ENCODE measurements at regions not wholly inside any gene's neighbourhood (a gene's known extent, or its start where the extent isn't known, plus 50 kb on each side); places are given as distances from the start of the nearest gene placed in this dataset.
"Not testable (repeated sequence)": the region's sequence is repeated elsewhere in the genome, so short reads cannot be mapped to it uniquely, and the experiment has no call there.

DNA sequence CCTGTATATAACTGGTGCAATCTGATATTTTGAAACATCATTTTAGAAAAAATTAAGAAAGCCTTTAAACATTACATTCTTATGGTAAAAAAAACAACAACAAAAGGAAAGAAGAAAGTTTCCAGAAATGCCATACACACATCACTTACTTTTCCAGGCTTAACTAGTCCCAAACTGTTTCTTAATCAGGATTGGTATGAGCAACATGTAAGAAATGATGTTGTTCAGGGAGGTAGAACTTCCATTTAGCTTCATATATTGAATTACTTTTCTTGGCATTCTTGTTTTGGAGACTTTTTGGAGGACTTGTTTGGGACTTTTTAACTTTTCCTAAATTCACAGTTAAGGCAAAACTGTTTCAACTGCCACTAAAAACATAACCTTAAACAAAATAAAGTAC lies 791.5 kb downstream of the METTL15 start:
- no peak for DNase-seq (ENCODE audit: low read depth)

DNA sequence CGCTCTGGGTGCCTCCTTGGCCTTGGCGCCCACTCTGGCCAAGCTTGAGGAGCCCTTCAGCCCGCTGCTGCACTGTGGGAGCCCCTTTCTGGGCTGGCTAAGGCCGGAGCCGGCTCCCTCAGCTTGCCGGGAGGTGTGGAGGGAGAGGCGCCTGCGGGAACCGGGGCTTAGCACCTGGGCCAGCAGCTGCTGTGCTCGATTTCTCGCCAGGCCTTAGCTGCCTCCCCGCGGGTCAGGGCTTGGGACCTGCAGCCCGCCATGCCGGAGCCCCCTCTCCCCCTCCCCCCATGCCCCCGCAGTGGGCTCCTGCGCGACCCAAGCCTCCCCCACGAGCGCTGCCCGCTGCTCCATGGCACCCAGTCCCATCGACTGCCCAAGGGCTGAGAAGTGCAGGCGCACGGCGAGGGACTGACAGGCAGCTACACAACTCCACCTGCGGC lies 782.4 kb downstream of the METTL15 start:
- DNase-seq (ENCODE audit: low read depth) = not testable (repeated sequence)

- DNase-seq (ENCODE audit: low read depth) = no peak
Measured at GRCh38 chr11:28887681-28888080, 779.5 kb downstream of the METTL15 start.

DNA sequence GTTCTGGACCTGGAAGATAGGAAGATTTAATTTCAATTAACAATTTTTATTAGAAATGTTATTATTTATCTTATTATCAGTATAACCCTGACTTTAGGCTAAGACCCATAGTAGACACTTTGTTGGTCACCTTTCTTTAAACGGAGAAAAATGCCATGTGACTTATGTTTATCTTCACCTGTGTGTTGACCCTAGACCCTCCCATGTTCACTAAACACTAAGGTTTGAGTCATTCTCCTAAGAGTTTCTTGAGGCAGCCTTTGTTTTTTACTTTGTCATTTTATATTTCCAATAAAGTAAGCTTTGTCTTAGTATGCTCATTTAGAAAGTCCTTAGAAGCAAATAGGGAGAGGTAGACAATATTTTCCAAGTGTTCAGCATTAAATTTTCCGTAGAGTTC lies 771.7 kb downstream of the METTL15 start:
- no peak for DNase-seq (ENCODE audit: low read depth)

- DNase-seq (ENCODE audit: low read depth) = no peak
Measured at GRCh38 chr11:28878025-28878424, 769.8 kb downstream of the METTL15 start.

DNA sequence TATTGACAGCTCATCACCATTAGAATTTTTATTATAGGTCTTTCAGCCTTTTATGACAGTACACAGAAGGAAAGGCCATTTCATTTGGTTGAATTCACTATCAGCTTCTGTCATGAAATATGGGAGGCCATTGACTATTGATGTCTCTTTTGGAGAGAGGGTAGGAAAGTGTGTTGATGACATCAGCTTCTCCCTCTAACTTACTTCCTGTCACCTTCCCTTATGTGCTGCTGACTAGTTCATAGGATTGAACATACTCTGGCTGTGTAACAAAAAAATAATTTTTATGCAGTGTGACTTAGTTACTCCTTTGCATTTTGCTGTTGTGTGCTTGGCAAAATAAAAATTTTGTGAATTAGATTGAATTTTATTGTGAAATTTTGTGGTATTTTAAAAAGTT lies 769.2 kb downstream of the METTL15 start:
- no peak for DNase-seq (ENCODE audit: low read depth)

DNA sequence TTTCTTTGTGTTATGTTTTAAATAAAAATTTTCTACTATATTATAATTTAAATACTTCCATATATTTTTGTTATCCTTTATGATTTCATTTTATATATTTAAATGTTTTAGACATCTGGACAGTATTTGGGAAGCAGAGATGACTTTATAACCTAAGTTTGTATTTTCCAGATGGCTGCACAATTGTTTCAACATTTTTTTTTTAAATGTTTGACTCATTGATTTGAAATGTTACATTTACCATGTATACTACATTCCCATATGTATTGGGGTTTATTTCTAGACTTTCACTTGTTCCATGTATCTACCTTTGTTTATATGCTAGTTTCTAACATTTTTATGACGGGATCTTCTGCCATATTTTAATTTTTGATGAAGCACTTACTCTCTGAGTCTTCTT lies 766.5 kb downstream of the METTL15 start:
- DNase-seq (ENCODE audit: low read depth) = no peak

GRCh38 chr11:28871090-28871489 lies 762.9 kb downstream of the METTL15 start:
- no peak for DNase-seq (ENCODE audit: low read depth)

DNA sequence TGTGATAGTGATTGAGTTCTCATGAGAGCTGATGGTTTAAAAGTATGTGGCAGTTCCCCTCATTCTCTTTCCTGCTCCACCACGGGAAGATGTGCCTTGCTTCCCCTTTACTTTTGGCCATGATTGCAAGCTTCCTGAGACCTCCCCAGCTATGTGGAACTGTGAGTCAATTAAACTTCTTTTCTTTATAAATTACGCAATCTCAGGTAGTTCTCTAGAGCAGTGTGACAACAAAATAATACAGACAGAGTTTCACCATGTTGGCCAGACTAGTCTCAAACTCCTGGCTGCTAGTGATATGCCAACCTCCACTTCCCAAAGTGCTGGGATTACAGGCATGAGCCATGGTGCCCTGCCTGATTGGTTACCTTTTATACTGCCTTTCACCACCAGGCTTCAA lies 755.2 kb downstream of the METTL15 start:
- DNase-seq (ENCODE audit: low read depth) = no peak

DNA sequence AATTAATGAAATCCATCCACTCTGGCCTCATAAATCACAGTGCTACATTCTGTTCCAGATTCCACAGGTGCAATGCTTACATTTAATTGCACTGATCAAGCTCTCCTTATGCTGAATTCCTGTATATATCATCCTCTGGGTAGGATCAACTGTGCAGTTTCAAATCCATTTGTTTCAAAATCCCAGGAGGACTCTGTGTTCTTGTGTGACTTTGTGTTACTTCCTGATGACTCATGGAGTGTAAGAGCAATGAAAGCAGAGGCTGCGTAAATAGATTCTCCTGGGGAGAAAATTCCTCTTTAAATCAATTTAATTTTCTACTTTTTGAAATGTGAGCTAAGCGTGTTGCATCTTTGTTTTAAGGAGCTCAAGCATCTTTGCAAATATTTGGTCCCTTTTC lies 752.7 kb downstream of the METTL15 start:
- no peak for DNase-seq (ENCODE audit: low read depth)

- no peak for DNase-seq (ENCODE audit: low read depth)
Measured at GRCh38 chr11:28858076-28858475, 749.9 kb downstream of the METTL15 start.

DNA sequence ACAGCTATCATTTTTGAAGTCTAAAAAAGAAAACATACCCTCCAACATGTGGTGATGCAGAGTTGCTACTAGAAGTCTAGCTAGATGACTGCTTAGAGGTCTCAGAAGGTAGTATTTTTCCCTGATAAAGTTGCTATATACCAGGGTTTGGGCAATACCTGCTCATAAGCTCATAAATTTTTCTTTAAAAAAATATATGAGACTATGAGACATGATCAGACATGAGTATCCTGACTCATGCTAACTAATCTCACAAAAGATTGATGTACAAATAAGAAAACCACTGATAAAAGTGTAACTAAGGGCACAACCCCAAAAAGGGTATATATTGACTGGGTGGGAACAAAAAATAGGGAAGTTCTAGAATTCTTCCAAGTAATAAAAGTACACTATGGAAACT lies 740.9 kb downstream of the METTL15 start:
- DNase-seq (ENCODE audit: low read depth) = no peak

DNA sequence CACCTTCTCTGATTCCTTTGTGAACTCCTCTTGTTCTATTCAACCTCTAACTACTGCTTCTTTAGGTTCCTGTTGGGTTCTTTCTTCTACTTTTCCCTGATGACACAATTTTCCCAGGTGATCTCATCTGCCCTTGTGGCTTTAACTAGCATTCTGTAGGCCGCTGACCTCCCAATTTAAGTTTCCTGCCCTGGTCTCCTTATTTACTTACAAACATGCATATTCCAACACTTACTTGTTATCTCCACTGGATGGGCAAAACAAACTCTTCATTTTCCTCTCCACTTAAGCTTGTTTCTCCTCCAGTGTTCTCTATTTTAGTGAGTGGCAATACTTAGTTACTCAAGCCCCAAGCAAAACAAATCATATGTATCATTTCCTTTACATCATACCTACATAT lies 734.5 kb downstream of the METTL15 start:
- DNase-seq (ENCODE audit: low read depth) = no peak

GRCh38 chr11:28838741-28839140 lies 730.6 kb downstream of the METTL15 start:
- DNase-seq (ENCODE audit: low read depth) = no peak

DNA sequence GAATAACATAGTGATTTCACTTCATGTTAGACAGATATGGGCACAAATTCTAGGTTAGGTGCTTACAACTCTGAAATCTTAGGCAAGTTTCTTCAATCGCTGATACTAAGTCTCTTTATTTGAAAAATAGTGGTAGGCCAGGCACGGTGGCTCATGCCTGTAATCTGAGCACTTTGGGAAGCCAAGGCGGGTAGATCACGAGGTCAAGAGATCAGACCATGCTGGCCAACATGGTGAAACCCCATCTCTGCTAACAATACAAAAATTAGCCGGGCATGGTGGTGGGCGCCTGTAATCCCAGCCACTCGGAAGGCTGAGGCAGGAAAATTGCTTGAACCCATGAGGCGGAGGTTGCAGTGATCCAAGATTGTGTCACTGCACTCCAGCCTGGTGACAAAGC lies 729.4 kb downstream of the METTL15 start:
- no peak for DNase-seq (ENCODE audit: low read depth)

DNA sequence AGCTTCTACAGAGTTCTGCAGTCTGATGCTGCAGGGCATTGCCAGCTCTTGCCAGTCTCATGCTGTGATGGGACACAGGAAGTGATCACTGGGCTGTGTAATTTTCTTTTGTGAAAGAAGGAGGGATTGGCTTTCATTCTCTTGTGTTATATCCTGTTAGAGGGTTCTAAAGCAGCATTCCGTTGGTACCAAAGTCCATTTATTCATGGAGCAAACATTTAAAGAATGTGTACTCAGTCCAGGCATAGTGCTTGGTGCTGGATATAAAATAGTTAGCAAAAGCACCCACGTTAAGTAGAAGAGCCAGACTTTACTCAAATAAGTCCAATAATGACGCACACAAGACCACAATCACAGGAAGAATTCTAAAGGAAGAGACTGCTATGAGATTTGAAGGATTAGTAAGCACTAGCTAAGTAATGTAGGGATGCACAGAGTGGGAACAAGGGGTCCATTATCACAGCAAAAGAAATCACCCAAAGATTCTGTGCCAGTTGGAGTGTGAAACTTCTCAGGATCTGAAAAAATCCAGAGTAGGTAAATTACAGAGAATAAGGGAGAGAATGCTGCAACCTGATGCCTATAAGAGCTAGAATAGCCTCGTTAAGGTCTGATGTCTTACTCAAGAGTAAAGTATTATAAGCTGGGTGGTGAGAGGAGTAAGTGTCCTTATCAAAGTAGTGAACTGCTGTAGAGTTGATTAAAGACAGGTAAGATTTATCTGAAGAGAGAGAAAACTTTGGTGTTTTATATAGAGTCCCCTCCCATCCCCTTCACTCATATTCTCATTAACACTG lies 728.3 kb downstream of the METTL15 start:
- DNase-seq (ENCODE audit: low read depth) = no peak

DNA sequence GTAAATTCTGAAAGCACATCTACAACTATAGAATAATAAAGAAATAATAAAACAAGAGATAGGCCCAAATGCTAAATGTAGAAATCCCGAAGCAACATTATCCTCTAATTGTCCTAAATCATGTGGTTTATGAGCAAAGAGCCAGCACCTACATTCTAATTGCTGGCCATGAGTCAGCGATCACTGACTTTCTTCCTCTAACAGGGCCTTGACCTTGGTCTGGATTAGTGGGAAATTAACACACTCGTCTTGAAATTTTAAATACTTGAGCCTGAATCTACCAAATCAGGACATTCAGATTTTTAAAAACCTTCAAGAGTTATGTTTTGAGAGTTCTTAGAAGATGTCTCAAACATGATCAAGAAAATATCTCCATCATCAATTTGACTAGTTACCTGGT lies 727.6 kb downstream of the METTL15 start:
- DNase-seq (ENCODE audit: low read depth) = no peak

DNA sequence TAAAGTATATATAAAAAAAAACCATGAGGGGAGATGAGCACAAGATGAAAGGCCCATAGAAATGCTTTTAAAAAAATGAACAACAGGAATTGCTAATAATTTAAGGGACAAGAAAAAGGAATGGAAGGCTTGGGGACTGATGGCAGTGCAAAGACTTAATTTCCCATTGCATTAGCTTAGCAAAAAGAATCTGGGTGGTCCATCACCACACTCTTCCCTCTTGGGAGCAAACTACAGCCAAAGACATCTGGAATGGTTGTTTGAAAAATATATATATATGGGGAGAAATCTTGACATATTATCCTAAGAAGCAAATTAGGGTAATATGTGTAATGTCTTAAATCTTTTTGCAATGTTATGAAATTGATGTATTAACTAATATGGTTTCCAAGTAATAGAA lies 727.1 kb downstream of the METTL15 start:
- DNase-seq (ENCODE audit: low read depth) = no peak

DNA sequence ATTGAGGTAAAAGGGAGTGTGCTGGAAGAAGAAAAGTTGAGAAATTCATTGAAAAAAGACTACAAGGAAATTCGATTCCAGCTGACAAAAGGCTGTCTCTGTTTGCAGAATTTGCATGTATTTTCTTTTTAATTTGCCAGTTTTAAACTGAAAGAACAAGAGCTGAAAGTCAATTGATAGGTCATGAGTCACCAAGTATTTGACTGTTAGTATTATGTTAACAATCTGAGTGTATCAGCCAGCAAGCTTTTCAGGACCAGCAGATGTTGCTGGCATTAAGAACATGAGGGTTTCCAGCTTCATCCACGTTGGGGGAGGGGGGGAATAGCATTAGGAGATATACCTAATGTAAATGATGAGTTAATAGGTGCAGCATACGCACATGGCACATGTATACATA lies 726.7 kb downstream of the METTL15 start:
- DNase-seq (ENCODE audit: low read depth) = no peak

DNA sequence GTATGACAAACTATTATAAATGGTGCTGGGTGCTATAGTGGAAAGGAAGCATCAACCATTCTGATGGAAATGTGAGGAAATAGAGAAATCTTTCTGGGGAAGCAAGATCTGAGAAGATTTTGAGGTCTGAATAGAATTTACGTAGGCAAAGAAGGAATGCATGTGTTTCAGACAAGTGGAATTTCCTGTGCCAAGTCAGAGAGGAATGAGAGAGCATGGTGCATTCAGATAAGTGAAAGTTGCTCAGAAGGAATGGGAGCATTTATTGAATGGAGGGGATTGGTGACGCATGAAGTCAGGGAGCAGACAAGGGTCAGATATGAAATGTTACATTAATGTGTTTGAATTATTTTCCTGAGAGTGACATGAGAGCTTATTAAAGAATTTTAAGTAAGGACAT lies 725.5 kb downstream of the METTL15 start:
- no peak for DNase-seq (ENCODE audit: low read depth)

DNA sequence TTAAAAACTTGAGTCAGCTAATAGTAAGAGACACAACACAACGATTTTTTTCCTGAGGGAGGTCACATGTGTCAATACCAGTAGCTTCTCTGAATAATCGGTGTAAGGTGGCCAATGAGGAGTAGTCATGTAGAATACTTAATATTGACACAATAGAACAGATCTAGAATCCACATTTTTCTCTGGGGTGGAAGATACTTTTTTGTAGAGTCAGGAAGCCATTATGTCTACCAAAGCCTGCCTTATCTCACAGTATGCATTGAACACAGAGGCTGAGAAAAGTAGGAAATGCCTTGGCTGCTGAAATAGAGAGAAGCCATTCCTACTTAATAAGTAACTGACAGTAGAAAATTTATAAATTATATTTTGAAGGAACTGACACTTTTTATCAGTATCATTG lies 725.0 kb downstream of the METTL15 start:
- DNase-seq (ENCODE audit: low read depth) = no peak

GRCh38 chr11:28826807-28827206 lies 718.6 kb downstream of the METTL15 start:
- no peak for DNase-seq (ENCODE audit: low read depth)

GRCh38 chr11:28822576-28822975 lies 714.4 kb downstream of the METTL15 start:
- no peak for DNase-seq (ENCODE audit: low read depth)

DNA sequence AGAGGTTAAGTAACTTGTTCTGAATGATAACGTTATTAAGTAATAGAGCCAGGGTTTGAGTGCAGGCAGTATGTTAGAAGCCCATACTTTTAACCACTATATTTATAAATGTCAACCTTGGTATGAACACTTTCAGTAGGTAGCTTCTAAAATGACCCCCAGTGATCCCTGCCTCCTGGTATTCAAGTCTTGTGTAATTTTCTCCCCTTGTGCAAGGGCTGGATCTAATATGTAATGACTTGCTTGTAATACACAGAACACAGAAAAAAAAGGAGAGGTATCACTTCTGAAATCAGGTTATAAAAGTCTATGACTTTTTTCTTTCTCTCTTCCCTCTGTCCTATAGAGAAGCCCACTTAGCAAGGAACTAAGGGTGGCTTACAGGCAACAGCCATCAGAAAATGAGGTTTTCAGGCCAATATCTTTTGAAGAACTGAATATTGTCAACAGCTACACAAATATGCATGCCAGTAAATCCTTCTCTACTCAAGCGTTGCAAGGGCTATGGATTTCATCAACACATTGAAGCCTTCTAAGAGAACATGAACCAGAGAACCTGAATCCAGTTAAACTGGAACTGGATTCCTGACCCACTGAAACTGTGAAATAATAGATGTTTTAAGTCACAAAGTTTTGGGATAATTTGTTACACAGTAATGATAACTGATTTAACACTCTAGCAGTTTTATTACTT lies 712.3 kb downstream of the METTL15 start:
- no peak for DNase-seq (ENCODE audit: low read depth)
